ENCODE measurements at regions not wholly inside any gene's neighbourhood (a gene's known extent, or its start where the extent isn't known, plus 50 kb on each side); places are given as distances from the start of the nearest gene placed in this dataset.

DNA sequence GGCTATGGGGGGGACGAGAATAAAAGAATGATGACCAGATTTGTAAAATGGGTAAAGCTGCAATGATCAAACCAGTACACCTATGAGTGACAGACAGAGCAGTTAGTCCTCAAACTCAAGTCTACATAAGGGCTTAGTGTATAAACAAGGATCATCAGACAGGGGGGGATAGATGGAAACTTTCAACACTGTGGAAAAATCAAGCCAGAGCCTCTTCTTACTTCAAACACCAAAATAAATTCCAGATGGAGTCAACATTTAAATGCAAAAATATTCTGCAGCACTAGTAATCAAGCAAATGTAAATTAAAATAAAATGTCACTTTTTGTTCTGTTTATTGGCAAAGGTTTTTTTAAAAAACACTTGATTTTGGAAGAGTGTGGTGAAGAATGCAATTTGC, 205.9 kb upstream of the RGMA start:
- DNase-seq: no peak

DNA sequence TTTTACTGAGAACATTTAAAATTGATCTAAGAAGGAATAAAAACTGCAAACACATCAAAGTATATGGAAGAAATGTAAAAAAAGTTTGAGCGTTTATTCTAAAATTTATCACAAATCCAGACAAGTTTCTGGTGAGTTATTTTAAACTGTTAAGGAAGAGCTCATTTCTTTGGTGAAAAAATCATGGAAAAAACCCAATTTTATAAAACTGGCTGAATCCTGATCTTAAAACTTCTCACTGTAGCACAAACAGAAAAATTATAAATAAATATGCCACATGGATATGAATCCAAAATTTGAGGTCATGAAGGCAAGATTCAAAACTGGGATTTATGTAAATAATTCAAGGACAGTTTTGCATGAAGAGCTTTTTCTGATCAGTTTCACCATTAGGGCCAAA, 205.1 kb upstream of the RGMA start:
- DNase-seq: no peak

DNA sequence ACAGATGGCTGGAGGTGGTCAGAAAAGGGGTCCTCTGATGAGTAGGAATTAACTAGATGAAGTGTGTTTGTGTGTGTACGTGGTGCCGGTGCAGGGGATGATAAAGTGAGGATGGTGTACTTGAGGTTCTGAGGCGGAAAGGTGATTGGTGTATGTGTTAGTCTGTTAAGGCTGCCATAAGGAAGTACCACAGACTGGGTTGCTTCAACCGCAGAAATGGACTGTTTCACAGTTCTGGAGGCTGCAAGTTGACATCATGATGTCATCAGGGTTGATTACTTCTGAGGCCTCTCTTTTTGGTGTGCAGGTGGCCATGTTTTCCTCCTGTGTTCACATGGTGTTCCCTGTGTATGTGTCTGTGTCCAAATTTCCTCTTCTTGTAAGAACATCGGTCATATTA, 202.4 kb upstream of the RGMA start:
- DNase-seq: no peak

DNA sequence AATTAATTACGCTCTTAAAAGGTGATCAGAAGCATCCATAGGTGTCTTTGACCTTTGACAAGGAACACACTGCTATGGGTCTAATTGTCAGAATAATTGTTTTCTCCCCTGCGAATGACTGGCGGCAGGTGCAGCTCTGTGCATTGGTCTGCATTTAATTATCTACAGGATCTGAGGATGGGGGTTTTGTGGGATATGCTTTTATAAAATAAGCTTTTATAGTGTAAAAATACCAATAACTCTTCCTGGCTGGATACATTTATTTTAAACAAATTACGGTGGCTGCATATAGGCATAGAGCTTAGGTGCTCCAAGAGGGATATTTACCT, 201.6 kb upstream of the RGMA start:
- peak; percentile 32 for DNase-seq

DNA sequence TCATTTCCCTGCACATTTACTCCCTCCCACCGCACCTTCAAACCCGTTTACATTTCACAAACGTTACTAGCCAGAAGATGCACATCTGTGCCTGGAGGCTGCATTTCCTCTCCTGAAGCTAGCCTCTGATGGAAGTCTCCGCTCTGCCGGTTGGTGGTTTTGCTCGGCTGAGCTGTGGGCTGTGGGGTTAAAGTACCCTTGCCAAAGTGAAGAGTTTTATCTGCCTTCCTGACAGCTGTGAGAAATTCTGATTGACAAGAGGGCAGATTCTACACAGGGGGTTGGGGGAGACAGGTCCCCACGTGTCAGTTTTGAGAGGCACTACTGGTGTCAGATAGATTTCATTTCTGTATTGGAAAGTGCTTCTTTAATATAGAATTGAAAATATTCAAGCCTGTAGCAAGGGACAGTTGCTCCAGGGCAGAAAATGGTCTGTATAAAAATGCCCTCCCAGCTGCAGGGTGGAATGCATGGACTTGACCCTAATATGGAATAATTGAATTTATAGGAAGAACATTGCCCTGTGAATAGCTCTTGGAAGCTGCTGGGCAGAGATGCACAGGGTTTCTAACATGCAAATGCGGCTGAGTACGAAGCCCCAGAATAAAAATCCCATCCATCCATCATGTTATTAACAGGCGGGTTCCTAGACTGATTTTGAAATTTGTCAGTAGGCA, 201.1 kb upstream of the RGMA start:
- no peak for DNase-seq

DNA sequence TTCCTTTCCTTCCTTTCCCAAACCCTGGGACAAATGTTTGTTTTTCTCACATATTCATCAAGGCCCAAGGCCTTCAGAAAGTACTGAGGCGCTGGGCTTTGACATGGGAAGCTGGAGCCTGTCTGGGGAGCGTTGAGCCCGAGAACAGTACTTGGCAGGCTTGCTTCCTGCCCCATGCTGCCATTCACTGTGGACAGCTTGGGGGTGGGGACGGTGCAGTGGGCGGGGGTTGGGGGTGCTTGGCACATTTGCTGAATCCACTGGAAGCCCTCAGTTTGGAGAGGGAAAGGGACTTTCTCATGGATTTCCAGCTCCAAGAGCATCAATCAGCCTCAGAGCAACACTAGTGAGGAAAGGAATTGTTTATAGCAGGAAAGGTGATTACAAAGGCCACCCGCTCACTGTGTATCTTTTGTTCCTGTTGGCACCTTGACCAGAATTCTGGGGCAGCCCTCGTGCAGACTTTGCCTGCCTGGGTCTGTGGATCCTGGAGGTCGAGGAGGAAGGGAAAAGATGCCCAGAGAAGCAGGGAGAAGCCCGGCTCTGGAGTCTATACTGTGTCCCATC, 199.8 kb upstream of the RGMA start:
- no peak for DNase-seq

DNA sequence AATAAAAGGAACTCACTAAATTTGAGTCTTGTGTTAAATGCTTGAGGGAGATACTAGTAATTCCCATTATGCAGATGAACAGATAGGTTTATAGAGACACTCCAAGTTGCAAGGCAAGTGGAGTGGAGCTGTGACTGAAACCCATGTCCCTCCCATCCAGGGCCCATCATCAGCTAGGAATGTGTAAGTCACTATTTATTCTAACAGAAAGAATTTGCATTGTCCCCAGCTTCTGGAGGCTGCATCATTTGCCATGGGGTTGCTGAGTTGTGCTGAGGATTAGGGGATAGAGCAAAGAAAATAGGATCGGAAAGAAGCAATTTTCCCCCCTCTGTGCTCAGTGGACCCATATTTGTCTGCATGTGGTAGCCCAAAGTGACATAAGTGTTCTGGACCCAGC, 197.4 kb upstream of the RGMA start:
- DNase-seq: no peak

DNA sequence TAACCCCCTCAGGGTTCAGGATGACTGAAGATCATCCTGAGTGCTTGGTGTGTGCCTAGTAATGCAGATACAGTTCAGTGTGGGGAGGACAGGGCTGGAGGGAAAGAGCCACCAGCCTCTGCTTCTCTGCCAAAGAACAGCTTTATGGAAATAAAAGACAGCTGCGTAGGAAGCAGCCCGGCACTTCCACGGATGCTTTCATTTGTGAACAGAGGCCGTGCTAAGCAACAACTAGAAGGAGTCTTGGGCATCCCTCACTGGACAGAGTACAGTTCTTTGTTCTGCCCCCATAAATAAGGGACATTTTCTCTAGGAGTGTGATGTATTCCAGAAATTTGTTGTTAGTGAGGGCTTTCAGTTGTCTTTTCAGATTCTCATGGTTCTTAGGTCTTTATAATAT, 194.8 kb upstream of the RGMA start:
- no peak for DNase-seq

DNA sequence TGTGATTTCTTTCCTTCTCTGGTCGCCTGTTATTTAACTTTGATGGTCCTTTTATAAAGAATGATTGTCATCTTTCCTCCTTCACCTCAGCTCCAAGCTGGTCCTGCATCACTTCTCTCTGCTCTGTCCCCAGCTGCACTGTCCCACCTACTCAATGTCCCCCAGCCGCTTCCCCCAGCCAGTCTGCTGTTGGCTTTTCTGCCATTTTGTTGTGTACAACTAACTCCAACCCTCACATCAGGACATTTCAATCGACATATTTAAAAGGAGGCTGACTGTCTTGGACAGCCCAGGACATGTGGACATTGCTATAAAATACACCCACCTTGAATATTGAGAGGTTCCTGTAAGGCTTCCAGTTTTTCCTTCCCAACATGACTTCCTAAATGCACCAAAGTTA, 193.8 kb upstream of the RGMA start:
- no peak for DNase-seq

DNA sequence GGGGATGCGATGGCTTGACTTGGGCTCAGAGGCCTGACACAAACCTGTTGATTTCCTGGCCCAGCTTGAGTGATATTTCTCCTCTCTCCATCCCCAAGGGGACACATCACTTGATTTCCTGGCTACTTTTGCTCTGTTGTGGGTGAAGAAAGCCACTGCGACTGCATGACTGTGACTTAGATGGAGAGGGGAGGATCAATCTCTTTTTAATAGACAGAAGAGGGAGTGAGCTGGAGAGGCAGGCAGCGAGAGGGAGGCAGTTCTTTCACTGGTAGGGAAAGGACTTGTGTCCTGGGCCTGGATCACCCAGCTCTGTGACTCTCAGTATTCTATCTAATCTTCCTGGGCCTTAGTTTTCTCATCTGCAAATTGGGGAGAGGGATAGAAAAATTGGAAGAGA, 189.8 kb upstream of the RGMA start:
- DNase-seq: no peak

DNA sequence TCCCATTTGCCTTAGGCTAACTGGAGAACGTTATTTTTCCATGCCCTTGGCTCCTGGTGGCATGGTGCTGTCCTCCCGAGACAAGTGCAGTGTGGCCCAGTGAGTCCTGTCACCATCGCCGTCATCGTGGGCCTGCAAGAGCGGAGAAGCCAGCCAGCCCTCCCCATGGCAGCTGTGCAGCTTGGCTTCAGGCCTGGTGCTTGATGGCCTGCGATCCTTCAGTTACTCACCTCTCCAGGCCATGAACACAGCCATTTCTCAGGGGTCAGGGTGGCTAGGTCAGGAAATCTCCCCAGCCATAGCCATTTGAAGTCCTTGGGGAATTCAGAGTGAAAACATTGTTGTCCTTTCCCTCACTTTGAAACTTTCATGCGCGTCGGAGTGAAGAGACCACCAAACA, 189.0 kb upstream of the RGMA start:
- DNase-seq: no peak

DNA sequence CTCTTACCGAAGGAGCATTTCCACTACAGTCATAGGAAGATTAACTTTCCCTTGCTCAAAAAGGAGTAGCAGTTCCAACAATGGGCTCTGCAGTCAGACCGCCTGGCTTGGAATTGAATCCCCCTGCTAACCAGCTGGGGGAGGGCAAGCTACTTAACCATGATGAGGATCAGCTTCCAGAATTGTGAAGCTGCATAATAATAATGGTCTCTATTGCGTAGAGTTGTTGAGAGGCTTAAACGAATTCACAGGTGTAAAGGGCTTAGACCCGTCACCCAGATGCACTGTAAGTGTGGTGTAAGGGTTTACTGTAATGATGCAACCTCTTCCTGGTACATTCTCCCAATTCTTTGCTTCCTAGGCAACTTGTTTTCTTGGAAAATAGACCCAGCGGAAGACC, 185.2 kb upstream of the RGMA start:
- no peak for DNase-seq

DNA sequence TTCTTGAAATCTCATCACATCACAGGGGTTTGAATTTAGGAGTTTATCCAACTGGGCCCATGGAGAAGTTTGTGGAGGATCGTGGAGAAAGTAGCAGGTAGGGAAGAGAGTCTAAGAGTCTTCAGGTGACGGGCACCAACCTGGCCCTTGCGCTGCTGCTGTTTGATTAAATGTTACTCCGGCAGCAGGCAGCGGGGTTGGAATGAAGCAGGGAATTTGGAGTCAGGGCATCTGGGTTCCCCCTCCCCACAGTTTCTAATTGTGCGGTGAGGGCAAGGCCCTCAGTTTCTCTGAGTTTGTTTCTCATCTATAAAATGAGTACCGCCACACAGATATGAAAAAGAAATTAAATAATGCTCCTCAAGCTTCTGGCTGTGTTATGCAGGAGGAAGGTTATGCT, 182.9 kb upstream of the RGMA start:
- no peak for DNase-seq

DNA sequence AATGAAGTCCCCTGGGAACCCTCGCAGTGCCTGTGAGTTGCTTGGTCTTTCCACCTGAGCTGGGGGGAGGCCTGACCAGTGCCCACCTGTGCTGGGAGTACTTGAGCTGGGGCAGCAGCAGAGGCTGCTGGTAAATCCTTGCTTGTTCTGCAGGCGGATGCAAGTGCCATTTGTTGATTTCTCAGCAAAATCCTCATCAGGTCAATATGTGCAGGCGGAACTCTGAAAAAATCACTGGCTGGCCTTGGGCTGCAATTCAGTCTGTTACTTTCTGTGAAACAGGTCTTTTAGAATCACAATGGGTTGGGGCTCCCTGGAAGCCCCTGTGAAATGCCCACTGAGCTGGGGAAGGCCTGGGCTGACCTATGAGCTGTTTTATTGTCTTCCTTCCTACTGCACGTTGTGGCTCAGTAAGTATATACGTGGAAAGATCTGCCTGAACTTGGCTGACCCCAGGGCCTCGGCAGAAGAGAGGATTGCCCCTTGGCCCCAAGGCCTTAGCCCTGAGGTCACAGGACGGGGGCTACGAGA, 182.0 kb upstream of the RGMA start:
- no peak for DNase-seq

DNA sequence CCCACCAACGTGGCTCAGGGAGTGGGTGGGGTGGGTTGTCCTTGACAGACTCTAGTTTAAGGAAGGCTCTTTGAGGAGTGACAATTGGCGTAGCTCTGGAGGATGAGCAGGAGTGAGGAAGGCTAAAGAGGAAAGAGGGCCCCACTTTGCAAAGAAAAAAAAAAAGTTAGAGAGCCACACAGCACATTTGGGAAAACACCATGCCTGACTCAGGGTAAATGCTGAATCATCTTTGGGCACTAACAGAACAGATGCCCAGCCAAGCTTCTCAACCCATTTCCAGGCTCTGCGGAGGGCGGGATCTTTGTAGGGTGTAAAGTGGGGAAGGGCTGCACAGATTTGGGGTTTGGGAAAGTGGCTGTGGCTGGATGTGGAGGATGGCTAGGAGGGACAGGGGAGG, 179.1 kb upstream of the RGMA start:
- no peak for DNase-seq

DNA sequence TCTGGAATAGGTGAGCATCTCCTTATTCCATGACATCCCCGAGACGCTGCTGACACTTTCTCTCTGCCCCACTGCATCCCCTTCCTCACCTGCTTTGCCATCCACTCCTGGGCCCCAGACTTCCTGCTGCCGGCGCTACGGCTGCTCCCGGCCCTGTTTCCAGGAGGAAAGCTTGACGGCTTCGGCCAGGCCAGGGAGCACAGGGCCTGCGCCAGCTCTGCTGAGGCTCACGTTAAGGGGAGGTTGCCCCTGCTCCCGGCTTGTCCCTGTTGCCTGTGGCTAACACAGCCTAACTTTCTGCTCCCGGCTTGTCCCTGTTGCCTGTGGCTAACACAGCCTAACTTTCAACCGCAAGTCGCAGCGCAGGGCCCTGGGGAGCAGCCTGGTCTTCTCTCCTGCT, 177.3 kb upstream of the RGMA start:
- no peak for DNase-seq

DNA sequence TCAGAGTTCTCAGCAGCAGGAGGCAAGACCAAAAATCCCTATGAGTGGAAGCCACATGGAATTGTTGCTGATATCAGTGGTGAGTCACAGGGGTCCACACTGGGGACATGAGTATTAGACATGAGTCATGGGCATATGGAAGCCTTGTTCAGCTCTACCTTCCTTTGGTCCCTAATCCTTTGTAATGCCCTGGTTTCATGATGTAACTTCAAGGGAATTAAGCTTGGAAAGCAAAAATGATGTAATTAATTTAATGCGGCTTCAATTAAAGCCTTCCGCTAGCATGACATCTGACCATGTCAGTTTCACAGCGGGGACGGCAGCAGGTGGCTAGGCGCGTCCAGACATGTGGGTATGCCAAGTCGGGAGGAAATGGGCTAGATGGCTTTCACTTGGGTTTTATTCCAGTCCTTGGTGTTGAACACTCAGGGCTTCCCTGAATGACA, 176.1 kb upstream of the RGMA start:
- DNase-seq: peak; percentile 32

DNA sequence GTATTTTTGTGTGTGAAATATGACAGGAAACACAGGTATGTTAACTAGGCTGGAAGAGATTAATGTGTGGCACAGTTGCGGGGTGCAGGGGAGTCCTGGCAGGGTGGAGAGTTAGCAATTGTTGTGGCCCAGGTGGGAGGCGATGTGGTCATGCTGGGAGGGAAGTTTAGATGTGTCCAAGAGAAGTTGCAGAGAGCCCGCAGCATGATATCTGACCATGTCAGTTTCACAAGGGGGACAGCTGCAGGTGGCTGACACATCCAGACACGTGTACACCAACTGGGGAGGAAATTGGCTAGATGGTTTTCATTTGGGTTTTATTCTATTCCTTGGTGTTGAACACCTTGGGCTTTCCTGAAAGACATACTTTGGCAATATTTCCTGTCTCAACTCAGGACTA, 172.8 kb upstream of the RGMA start:
- no peak for DNase-seq

DNA sequence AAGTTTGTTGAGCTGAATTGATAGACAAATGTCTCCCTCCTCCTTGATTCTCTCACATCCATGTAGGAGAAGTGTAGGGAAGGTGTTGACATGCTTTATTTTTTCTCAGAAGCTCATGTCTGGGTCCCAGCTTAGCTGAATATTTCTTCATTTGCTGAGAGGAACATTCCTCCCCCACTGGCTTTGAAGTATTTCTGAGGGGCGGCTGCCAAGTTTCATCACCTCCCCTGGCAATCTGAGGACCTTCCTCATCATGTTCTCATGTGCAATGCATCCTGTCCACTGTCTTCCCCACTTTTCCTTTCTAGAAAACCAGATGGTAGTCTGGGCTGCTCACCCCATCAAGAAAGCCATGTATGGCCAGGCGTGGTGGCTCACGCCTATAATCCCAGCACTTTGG, 168.9 kb upstream of the RGMA start:
- no peak for DNase-seq

DNA sequence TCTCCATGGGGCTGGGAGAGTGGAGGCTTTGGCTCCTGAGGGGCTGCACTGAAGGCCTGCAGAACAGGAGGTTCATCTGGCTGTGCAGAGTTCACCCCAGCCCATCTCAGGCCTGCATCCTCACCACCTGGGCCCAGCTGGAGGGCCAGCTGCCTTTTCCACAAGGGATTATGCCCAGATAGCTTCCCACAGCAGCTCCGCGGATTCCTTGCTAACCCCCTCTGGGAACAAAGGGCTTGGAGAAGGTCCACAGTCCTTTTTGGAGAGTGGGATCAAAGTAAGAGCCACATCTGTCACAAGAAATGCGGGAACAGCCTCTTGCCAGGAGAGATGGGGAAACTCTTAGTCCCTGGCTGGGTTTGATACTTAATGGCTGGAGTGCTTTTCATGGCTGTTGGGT, 164.7 kb upstream of the RGMA start:
- DNase-seq: no peak

DNA sequence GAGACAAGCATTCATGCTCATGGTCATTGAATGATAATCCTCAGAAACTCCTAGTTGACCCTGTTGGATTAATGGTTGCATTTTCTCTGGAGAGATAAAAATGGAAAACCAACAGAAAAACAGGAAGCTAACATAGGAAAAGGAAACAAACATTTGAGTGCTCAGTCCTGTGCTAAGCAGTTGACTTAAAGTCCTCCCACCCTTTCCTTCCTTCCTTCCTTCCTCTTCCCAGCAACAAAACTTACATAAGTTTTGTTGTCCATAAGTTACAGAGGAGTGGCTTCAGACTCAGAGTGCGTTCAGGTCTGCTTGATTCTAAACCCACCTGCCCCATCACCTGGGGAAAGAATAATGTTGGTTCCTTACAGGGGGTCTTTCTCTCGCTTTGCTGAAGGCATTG, 163.8 kb upstream of the RGMA start:
- no peak for DNase-seq

DNA sequence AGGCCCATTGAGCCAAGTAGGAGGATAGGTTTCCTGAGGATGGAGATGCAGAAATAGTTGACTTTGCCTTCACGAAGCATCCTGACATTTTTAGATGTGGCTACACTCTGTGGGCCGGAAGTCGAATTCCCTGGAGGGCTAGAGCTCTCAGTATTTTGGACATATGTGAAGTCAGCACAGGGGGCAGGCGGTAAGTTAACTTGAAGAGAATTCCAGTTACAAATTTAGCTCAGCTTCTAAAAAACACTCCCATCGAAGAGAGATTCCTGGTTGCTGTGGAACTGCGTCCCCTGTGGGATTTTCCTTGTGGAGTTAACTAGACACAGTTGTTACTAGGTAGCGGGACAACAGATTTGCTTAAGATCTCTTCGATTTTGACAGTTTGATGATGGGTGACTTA, 161.9 kb upstream of the RGMA start:
- DNase-seq: no peak

DNA sequence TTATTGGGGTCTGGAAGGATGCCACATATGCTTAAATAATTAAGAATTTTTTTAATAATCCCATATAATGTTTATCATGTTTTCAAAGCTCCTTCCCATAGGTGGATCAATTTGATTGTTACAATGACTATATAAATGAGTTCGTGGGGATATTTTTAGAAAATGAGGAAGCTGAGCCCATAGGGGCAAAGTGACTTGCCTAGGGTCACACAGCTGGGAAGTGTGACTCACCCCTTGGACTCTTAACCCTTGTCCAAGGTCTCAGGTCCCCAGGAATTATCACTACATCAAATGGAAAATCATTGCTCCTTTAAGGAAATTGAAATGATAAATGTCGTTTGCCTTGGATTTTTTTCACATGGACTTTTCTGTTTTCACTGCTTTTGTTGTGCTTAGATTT, 161.2 kb upstream of the RGMA start:
- DNase-seq: no peak

DNA sequence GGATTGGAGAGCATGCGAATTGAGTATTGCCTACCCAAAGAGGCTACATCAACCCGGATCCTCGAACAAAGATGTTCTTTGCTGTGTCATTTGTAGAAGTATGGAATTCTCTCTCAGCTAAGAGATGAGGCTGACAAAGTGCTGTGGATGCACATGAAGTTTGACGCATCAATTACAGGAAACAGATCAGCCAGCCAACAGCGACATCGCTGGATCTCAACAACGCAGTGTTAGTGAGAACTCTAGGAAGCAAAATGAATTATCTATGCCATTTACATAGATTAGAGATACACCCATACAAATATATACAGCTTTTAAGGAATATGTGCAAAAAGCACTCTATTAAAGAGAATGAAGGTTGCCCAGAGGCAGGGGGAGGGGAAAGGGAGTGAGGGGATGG, 160.6 kb upstream of the RGMA start:
- DNase-seq: no peak

DNA sequence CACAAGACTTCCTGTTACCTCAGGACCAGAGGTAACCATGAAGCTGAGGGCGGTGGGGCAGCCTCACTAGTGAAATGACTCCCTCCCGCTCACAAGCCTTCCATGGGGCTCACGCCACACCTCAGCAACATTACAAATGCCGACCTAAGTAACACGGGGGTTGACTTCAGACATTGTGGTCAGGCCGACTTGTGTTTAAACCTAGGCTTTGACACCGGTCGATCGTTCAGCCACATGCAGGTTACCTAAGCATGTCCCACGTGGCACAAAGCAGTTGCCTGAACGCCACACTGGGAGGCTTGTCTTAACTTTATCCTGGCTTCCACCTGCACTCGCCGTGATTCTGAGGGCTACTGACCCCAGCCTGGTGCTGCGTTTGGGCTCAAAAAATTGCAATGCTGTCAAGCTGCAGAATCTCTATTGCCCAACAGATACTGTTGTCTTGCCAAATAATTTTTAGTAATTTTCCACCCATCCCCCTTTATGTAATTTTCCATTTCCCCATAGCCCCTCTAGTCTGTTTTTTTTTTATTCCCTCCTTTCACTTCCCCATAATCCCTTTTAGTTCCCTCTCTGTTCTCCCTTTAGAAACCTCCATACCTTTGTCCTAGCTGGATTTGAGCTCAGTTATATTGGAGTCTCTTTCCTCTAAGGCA, 158.6 kb upstream of the RGMA start:
- no peak for DNase-seq

Measured in NCI-H748 treated with DMSO at 0.1 percent for 48 hours (cell line).